Fibroblast of skin of scalp (primary cell): ENCODE measurements at regions not wholly inside any gene's neighbourhood (a gene's known extent, or its start where the extent isn't known, plus 50 kb on each side); places are given as distances from the start of the nearest gene placed in this dataset.

Source experiments
- DNase-seq: peaks from one replicate; pipeline ENCODE4 v3.0.0-alpha.2; 2013

DNA sequence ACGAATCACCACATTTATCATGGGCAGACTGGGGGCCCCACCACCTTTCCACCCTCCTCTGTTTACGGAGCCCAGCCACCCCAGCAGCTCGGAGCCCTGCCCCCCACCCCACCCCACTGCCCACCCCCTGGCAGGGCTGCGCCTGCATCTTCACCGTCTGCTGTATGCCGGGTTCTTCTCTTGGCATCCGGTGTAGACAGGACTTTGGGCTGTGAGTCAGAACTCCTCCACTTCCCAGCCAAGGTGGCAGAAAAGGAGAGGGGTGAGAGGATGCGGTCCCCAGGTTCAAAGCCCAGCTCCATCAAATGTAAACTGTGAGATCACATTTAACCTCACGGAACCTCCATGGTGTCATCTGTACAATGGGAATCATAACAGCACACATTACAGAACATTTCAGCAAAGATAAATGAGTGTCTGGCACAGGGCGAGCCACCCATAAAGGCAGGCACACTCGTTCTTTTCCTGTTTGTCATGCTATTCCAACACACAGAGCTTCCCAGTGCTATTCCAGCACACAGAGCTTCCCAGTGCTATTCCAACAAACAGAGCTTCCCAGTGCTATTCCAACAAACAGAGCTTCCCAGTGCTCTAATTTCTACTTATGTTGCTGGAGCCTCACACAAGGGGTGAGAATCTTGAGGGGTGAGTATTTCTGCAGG lies 292.7 kb upstream of the RTL1 start:
- no peak for DNase-seq

DNA sequence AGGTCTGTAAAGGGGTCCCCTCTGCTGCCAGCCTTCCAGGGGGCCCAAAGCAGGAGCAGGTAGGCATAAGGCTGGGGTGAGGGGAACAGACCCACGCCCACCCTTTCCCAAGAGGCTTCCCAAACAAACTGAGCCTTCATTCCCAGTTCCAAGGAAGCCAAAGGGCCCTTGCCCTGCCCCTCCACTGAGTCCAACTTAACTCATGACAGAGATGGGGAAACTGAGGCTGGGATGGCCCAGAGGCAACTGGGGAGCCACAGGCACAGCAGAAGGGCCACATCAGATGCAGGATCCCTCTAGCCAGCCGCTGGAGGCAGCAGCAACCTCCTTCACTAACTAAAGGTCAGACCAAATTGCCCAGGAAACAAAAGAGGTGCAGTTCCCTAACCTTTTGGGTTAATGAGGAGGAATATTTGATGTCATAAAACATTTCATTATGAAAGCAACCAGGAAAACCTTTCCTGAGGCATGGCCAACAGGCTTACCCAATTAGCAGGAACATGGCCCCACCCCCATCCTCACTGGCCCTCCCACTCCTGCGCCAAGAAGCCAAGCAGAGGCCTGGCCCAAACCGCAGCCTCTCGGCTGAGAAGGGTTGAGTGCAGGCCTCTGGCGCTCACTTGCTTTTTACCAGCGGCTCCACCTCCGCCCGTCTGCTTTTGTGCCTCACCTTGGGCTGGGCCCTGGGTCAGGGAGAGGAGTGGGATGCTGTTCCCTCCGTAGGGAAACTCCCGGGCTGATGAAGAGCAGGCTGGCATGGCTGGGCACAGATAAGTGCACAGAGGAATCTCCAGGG lies 293.5 kb upstream of the RTL1 start:
- no peak for DNase-seq

DNA sequence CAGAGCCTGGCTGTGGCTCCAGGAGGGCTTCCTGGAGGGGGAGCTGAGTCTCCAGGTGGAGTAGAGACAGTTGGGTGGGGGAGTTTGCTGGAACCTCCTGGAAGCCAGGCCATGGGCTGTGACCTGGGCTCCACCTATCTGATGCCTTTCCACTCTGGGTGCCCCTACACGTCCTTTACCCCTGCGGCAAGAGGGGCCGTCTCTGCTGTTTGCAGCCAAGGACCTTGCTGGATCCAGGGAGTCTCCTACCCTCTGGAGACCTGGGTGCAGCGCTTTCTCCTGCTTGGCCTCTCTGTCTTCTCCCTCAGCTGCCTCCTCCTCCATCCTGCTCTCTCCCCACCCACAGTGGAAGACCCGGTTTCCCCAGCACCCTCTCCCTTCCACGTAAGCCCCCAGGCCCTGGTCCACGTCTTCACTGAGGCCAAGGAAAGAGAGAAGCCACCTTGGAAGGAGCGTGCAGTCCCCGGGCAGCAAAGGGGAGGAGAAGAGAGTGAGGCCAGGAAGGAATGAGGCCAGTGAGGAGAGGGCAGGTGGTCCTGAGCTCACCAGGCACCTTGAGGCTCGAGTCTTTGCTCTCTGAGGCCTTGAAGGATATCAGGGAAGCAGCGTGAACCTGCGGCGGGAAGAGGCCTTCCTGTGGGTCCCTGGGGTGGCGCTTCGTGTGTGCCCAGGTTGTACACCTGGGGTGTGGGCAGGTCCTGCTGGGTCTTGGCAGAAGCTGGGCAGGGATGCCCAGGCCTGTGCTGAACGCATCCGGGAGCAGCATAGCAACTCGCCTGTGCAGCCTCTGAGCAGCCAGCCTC lies 294.3 kb upstream of the RTL1 start:
- DNase-seq: no peak

DNA sequence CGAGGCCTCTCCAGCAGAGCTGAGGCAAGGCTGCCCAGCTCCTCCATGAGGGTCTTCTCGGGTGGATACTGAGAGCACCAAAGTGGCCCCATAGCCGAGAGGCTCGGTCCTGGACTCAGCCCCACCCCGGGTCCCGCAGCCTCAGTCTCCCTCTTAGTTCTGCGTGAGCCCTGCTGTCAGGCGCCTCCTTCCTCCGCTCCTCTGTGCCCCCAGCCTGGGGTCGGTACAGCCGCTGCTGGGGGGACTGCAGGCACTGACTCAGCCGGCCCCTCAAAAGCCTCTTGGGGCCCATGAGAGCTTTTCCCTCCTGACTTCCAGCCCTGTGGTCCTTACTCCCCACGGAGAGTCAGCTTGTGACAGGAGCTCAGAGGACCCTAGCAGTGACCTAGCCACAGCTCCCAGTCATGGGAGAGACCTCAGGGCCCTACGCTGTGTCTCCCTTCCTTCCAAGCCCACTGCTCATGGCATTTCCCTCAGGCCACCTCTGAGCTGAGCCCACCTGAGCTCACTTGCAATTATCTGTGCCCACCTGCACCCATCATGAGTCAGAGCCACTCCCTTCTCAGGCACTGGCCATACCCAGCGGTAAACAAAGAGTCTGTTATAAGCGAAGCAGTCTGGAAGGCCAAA lies 295.0 kb upstream of the RTL1 start:
- DNase-seq: no peak

DNA sequence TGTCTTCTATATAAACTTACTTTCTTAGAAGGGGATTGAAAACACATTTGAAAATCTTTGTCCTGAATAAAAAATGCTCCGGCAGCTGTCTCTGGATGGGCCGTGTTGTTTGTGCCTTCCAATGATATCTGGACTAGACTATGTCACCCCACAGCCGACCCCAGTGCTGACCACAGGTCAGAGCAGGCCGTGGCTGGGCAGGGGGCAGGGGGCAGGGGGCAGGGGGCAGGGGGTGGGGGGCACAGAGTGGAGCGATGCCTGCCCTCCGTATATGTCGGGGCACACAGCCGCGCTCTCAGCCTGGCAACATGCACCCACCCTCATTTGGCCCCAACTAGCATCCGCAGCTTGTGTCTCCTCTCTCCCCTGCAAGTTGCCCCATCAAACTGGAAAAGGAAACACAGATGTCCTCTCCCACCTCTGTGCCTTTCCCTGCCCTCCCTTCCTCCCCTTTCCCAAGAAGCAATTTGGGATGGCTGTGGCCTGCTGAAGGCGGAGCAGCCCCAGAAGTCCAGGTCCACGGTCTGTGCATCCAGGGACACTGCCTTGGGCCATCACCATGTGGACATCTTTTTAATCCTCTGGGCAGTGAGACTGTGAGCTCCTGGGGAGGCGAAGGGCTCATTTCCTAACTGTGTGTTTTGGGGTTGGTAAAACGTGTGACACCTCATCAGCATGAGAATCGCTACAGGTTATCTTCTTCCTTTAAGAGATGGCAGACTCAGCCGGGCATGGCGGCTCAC lies 295.7 kb upstream of the RTL1 start:
- no peak for DNase-seq

DNA sequence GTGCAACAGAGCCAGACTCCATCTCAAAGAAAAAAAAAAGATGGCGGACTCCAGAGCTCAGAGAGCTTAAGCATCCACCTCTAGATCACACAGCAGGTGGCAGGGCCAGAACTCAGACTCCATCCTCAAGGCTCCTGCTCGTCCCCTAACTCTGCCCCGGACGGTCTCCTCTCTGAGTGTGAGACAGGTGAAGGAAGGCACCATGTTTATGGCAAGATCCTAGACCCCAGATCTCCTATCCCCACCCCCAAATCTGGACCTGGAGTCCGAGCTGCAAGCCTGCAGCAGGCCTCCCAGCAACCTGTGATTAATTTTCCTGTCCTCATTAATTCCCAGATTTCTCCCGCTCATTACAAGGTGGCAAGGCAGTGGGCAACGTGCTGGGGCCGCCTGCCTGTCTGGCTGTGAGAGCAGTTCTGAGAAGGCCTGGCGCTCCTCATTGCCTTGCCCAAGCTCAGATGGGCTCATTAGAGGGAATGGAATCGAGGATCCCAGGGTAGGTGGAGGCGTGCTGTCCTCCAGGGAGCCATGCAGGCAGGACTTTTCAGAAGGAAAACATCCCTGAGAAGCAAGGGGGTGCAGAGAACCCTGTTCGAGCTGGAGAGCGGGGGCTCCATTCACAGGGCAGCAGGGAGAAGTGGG lies 296.6 kb upstream of the RTL1 start:
- DNase-seq: no peak

DNA sequence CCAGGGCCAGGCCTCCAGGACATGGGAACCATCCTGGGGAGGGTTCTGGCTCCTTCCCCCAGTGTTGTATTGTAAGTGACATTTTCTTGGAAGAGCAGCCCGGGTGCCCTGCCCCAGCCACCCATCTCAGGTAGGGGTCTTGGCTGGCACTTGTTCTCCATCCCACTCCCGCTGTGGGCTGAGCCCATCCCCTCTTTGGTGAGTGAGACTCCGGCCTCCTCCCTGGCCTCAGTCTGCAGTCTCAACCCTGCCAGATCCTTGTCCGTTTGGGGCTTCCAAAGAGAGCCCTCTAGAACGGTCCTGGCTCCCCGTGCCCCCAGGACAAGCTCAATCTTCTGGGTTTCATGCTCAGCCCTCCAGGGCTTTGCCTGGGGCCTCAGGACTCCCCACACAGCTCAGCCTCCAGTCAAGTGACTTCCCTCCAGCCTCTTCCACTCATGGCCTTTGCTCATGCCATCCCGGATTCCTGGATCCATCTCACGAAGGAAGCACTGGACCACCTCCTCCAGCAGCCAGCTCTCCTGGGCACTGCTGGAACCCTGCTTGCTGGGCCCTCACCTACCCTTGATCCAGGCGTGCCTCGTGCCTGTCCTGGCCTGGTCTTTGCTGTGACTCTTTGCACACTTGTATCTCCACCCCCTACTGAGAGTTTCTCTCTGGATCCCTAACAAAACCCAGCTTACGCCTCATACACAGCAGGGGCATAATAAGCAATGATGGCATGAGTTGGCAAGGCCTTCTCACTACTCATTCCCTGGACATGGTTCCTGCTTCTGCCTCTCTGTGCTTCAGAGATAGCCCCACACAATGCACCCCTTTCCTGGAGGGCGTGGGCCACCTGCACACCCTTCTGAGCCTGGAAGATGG lies 297.4 kb upstream of the RTL1 start:
- DNase-seq: no peak

DNA sequence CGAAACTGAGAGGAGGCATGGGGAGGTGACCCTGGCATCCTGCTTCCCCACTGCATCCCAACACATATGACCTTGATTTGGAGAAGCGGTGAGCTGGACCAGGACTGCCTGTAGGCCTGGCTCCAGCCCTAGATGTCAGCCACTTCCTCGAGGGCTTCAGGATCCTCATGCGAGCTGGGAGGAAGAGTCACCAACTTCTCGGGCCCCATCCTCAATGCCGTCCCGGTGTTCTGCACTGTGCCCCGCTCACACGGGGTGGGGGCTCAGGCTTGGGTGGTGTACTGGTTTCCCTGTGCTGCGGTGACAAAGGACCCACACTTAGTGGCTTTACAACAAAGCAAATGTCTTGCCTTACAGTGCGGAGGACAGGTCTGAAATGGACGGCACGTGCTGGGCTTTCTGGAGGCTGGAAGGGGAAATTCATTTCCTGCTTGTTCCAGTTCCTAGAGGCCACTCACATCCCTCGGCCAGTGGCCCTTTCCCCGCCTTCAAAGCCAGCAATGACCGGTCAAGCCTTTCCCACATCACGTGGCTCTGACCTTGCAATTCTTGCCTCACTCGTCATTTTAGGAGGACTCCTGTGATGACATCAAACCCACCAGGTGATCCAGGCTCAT lies 298.1 kb upstream of the RTL1 start:
- no peak for DNase-seq

DNA sequence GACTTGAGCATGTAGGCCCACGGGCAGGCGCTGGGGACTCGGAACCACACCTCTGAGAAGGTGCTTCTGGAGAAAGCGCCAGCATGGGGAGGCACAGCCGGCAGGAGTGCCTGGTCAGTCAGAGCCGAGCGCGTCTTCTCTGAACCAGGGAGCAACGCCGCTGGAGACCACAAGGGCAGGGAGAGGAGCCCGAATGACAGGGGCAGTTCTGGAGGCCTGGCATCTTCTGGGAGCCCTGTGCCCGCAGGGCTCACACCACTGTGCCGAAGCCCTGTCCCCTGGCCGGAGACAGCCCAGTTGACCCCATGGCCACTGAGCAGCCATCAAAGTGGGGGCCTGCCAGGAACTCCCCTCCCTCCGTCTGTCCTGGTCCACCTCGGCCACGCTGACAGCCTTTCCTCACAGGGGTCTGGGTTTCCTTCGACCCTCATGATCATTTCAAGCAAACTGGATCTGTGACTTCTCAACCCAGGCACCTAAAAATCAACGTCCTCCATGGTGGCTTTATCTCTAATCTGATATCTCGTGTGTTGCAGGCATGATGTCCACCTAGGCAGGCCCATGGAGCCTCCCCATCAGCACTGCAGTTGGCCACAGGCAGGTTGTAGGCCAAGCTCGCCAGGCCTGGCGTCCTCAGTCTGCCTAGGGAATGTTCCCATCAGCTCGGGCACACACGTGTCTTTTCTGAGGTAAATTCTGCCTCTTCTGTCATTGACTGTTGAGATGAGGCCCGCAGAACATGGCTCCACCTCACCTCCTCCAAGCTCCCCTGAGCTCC lies 299.3 kb upstream of the RTL1 start:
- DNase-seq: no peak

DNA sequence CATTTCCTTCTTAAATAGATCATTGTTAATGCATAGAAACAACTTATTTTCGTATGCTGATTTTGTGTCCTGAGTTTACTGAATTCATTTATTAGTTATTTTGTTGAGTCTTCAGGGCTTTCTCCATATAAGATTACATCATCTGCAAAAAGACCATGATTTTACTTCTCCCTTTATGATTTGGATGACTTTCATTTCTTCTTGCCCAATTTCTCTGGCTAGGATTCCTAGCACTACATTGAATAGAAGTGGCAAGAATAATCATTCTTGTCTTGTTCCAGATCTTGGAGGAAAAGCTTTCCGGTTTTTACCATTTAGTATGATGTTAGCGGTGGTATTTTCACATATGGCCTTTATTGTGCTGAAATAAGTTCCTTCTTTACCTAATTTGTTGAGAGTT lies 303.0 kb upstream of the RTL1 start:
- no peak for DNase-seq

DNA sequence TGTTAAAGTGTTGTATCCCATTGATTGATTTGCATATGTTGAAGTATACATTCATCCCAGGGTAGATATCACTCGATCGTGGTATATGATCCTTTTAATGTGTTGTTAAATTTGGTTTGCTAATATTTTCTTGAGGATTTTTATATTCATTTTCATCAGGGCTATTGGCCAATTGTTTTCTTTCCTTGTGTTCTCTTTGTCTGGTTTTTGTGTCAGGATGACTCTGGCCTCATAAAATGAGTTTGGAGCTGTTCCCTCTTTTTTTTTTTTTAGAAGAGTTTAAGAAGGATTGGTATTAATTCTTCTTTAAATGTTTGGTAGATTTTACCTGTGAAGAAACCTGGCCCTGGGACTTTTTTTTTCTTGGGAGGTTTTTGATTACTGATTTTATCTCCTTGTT lies 303.5 kb upstream of the RTL1 start:
- DNase-seq: no peak

DNA sequence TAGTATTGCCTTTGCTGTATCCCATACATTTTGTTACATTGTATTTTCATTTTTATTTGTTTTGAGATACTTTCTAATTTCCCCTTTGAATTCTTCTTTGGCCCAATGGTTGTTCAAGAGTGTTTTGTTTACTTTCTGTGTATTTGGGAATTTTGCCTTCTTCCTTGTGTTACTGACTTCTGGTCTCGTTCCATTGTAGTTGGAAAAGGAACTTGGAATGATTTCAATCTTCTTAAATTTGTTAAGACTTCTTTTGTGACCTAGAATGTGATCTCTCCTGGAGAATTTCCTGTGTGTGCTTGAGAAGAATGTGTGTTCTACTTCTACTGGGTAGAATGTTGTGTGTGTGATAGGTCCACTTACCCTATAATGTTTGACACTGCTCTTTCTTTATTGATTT lies 304.4 kb upstream of the RTL1 start:
- no peak for DNase-seq

DNA sequence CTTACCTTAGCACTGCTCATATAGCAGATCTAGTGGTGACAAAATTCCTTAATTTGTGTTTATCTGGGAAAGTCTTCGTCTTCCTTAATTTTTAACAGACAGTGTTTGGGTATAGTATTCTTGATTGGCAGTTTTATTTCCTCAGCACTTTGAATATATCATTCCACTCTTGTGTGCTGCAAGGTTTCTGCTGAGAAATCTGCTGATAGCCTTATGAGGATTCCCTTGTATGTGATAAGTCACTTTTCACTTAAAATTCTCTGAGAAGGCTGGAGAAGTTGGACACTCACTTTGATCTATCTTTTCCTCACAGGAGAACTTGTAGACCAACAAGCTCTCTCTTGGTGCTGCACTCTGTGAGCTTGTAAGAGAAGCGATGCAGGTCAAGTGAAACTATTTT lies 306.1 kb upstream of the RTL1 start:
- no peak for DNase-seq

DNA sequence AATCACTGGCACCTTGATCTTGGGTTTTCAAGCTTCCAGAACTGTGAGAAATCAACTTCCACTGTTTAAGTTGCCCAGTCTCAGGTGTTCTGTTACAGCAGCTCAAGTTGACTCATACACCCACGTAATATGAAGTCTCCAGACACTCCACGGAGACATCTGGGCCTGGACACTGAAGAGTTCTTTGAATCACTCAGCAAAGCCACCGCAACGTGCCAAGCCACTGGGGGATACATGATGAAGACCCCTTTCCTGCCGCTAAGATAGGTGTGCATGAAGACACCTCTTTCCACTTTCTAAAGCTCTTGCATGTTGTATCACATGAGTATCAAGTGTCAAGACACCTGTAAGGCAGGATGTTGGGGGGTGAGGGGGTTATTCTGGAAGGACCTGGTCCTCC lies 311.7 kb upstream of the RTL1 start:
- DNase-seq: no peak

DNA sequence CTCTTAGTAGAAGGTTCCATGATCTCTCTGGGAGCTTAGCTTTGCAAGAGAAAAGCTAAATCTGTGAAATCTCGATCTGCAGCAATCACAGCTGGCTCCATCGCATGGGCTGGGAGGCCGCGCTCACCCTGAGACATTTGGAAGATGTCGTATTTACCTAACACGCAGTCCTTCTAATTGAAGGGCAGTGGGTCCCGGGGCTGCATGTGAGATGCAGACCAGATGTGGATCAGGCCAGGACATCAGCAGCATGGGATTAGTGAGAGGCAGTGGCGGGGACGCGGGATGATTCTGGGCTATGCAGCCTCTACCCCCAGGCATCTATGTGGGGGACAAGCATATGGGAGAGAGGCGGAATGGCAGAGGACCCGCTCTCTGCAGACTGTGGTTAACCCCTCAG lies 312.4 kb upstream of the RTL1 start:
- DNase-seq: no peak

DNA sequence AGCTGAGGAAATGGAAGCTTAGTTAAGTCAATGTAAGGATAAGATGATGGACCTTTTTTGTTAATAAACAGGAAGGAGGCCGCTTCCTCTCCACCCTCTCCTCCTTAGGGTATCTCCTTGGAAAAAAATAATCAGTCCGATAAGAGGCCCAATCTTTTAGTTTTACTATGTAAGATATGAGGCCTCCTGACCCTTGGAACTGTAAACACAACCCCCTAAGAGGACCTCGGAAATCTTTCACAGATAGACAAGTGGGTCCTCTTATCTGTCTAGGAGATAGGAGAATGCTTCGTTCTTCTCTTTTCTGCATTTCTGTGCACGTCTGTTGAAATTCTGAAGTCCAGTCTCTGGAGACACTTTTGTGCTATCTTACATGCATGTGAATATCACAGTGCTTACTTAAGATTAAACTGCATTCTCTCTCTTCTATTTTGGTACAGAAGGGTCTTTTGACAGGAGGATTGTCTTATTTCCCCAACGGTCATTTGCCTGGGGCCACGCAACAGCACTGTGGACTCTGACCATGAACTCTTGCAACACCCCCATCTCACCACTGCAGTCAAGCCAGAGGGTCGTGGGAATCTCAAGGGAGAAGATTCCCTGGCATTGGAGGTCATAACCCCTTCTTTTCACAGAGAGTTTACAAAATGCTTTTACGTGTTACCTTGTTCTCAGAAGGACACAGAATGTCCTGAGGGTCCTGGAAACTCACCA lies 313.0 kb upstream of the RTL1 start:
- DNase-seq: no peak

DNA sequence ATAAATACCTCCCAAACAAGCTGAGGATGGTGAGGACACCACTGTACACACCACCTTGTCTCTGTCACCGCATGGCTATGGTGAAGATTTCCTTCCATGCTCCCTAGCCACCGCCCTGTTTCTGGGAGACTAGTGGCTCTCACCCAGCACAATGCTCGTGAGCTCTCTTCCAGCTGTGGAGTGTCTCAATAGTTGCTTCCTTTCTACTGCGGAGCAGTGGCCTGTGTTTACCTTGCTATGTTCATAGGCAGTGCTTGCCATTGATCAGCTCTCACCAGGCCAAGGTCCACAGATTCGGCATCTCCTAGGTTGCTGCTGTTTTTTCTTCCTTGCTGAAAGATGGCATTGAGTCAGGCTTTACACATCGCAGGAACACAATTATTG lies 313.6 kb upstream of the RTL1 start:
- no peak for DNase-seq

DNA sequence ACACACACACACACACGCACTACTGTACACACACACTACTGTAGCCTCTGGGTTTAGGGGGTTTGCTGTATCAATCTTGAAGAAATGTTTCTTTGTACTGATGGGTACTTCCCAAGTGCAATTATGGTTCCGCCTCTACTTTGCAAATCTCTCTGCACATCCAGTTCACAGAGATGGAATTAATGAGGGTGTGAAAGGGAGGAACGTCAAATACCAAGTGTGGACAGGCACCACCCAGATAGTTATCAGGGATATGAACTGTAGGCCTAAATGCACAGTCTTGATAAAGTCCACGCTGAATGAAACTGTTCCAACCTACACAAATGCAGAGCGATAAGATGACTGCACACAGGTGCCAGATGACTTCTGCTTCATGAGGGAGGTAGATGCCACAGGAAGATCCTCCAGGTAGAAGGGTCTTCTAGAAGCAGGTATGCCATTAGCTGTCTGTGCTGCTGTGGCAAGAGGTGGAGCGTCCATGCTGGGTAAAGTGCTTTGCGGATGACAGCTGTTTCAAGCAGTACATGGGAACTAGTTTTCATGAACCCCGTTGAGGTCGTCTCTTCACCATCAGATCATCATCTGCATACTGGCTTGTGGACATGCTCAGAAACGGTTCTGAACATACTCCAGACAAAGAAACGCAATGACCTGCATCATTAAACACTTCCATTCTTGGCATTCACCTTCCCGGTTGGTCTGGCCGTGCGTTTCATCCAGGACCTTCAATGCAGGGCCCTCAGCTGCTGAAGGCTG lies 314.3 kb upstream of the RTL1 start:
- DNase-seq: no peak
